ENCODE measurements at regions not wholly inside any gene's neighbourhood (a gene's known extent, or its start where the extent isn't known, plus 50 kb on each side); places are given as distances from the start of the nearest gene placed in this dataset.

DNA sequence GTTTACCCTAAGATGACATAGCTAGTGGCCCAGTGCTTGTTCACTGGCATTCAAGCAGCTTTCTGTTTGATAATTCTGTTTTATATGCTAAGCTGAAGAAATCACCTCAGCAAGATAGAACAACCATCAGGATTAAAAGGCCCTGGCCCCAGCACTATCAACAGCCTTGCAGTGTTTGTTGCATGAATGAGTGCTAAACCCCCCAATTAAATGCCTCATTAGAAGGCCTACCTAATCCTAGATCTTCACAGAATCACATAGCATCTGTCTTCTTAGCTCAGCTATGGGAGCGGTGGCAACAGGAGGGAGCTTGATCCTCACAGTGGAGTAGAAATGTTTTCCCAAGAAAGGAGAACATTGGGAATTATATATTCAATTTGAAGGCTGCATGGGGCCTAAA is 194.1 kb upstream of the HNMT start:
- no peak for DNase-seq
- Histone ChIP-seq H3K9me3 (no peaks in the 10 kb centered on the region), H3F3A (replicated peaks; ENCODE audit: insufficient read depth) (no peaks in the 10 kb centered on the region), H3K4me1 (ENCODE audit: control insufficient read depth in 1 of 2, insufficient read depth in 2 of 2, low read depth in 1 of 2, low read length in 1 of 2) (no peaks in the 10 kb centered on the region), H3K9ac (no peak overlapping the region), H3K27ac (ENCODE audit: low read depth in 2 of 2, low read length in 1 of 2) (no peak overlapping the region), H3K36me3 (replicated peaks in 1 of 2; ENCODE audit: control insufficient read depth in 1 of 2, insufficient read depth in 2 of 2, low read length in 1 of 2) (no peaks in the 10 kb centered on the region), H2AFZ (ENCODE audit: low read depth) (no peak overlapping the region), H4K20me1 (ENCODE audit: insufficient read depth) (no peaks in the 10 kb centered on the region), H3K79me2 (ENCODE audit: insufficient read depth) (no peaks in the 10 kb centered on the region), H3K9me2 (no peaks in the 10 kb centered on the region), H3K4me2 (no peak overlapping the region), H3K4me3 (ENCODE audit: low read depth in 2 of 2, low read length in 1 of 2) (no peak overlapping the region), H3K27me3 (ENCODE audit: insufficient read depth) (no peaks in the 10 kb centered on the region)
- 59% methylated on average over 1 of the region's 1 CpG for WGBS (ENCODE audit: low lambda C conversion rate)
- CTCF ChIA-PET: interaction anchor here (0.8 to 1.0 kb wide), 2 partner anchors 18 to 62 kb away, joined by 3 read pairs; no protein-coding TSS in a partner anchor
- POLR2A ChIA-PET: no interaction called here
- TF ChIP-seq, protein P1, sequence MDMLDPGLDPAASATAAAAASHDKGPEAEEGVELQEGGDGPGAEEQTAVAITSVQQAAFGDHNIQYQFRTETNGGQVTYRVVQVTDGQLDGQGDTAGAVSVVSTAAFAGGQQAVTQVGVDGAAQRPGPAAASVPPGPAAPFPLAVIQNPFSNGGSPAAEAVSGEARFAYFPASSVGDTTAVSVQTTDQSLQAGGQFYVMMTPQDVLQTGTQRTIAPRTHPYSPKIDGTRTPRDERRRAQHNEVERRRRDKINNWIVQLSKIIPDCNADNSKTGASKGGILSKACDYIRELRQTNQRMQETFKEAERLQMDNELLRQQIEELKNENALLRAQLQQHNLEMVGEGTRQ (IDR thresholded peaks at IDR 0.05; ENCODE audit: borderline replicate concordance, low read depth, low read length): no peak
- TF ChIP-seq, protein P2, sequence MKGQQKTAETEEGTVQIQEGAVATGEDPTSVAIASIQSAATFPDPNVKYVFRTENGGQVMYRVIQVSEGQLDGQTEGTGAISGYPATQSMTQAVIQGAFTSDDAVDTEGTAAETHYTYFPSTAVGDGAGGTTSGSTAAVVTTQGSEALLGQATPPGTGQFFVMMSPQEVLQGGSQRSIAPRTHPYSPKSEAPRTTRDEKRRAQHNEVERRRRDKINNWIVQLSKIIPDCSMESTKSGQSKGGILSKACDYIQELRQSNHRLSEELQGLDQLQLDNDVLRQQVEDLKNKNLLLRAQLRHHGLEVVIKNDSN (IDR thresholded peaks at IDR 0.05; ENCODE audit: borderline replicate concordance, low read depth): no peak
- TF ChIP-seq, protein P3, sequence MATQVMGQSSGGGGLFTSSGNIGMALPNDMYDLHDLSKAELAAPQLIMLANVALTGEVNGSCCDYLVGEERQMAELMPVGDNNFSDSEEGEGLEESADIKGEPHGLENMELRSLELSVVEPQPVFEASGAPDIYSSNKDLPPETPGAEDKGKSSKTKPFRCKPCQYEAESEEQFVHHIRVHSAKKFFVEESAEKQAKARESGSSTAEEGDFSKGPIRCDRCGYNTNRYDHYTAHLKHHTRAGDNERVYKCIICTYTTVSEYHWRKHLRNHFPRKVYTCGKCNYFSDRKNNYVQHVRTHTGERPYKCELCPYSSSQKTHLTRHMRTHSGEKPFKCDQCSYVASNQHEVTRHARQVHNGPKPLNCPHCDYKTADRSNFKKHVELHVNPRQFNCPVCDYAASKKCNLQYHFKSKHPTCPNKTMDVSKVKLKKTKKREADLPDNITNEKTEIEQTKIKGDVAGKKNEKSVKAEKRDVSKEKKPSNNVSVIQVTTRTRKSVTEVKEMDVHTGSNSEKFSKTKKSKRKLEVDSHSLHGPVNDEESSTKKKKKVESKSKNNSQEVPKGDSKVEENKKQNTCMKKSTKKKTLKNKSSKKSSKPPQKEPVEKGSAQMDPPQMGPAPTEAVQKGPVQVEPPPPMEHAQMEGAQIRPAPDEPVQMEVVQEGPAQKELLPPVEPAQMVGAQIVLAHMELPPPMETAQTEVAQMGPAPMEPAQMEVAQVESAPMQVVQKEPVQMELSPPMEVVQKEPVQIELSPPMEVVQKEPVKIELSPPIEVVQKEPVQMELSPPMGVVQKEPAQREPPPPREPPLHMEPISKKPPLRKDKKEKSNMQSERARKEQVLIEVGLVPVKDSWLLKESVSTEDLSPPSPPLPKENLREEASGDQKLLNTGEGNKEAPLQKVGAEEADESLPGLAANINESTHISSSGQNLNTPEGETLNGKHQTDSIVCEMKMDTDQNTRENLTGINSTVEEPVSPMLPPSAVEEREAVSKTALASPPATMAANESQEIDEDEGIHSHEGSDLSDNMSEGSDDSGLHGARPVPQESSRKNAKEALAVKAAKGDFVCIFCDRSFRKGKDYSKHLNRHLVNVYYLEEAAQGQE (IDR thresholded peaks at IDR 0.05; ENCODE audit: low read depth, low read length): no peak
- TF ChIP-seq EZH2phosphoT487 (IDR thresholded peaks at IDR 0.05; ENCODE audit: borderline replicate concordance, low read depth) (no peak), GABPA (IDR thresholded peaks at IDR 0.05; ENCODE audit: low read depth) (no peak), NRF1 (IDR thresholded peaks at IDR 0.05; ENCODE audit: low read depth, low read length) (no peak), NFIC (IDR thresholded peaks at IDR 0.05; ENCODE audit: borderline replicate concordance) (no peak), TCF12 (IDR thresholded peaks at IDR 0.05) (no peak), MXI1 (IDR thresholded peaks at IDR 0.05; ENCODE audit: low read depth, low read length) (no peak)
- TF ChIP-seq, protein P4, sequence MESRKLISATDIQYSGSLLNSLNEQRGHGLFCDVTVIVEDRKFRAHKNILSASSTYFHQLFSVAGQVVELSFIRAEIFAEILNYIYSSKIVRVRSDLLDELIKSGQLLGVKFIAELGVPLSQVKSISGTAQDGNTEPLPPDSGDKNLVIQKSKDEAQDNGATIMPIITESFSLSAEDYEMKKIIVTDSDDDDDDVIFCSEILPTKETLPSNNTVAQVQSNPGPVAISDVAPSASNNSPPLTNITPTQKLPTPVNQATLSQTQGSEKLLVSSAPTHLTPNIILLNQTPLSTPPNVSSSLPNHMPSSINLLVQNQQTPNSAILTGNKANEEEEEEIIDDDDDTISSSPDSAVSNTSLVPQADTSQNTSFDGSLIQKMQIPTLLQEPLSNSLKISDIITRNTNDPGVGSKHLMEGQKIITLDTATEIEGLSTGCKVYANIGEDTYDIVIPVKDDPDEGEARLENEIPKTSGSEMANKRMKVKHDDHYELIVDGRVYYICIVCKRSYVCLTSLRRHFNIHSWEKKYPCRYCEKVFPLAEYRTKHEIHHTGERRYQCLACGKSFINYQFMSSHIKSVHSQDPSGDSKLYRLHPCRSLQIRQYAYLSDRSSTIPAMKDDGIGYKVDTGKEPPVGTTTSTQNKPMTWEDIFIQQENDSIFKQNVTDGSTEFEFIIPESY (IDR thresholded peaks at IDR 0.05; ENCODE audit: borderline replicate concordance, low read depth): no peak
- TF ChIP-seq, protein P5, sequence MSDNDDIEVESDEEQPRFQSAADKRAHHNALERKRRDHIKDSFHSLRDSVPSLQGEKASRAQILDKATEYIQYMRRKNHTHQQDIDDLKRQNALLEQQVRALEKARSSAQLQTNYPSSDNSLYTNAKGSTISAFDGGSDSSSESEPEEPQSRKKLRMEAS (IDR thresholded peaks at IDR 0.05; ENCODE audit: low read depth): no peak
